ENCODE measurements at regions not wholly inside any gene's neighbourhood (a gene's known extent, or its start where the extent isn't known, plus 50 kb on each side); places are given as distances from the start of the nearest gene placed in this dataset.

GRCh38 chr2:21910832-21911507 lies 787.2 kb downstream of the TDRD15 start:
- no peak for DNase-seq

DNA sequence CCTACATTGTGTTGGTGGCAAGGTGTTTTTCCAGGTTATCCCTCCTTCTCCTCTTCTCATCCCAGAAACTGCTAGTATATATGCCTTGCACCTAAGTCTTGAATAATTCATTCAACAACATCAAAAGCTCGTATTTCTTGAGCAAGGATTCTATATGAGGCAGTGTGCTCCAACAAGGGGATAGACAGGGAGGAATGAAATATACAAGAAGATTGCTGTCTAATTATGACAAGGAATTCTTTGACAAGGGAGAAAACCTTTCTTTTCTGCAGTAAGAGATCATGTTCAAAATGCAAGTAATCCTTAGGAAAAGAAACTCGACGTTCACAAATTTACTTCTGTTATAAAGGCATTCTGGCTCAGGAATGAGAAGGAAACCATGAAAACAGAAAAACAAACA lies 788.6 kb downstream of the TDRD15 start:
- no peak for DNase-seq

GRCh38 chr2:21915201-21915600 lies 791.4 kb downstream of the TDRD15 start:
- no peak for DNase-seq

- no peak for DNase-seq
These were observed 793.3 kb downstream of the TDRD15 start for GRCh38 chr2:21916934-21917522.

GRCh38 chr2:21920721-21921120 lies 797.0 kb downstream of the TDRD15 start:
- no peak for DNase-seq

DNA sequence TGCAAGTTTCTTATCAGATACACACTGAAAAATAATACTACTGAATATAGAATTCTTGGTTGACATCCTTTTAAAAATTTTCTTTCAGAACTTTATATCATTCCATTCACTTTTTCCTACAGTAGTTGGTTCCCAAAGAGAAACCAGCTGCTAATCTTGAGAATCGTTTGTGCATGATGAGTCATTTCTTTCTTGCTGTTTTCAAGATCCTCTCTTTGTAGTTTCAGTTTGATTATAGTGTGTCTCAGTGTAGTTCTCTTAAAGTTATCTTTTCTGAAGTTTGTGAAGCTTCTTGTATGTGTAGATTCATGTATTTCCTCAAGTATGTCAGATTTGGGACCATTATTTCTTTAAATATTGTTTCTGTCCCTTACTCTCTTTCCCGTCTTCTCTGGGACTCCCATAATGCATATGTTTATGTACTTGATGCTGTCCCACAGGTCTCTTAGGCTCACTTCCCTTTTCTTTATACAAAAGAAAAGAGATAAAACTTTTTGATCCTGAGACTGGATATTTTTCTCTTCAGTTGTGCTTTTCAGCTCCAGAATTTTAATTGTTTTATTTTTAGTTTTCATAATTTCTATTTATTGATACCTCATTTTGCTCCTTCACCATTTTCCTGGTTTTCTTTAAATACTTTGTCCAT lies 801.0 kb downstream of the TDRD15 start:
- no peak for DNase-seq

GRCh38 chr2:21928292-21928691 lies 804.5 kb downstream of the TDRD15 start:
- no peak for DNase-seq

GRCh38 chr2:21930226-21930625 lies 806.5 kb downstream of the TDRD15 start:
- DNase-seq = no peak

DNA sequence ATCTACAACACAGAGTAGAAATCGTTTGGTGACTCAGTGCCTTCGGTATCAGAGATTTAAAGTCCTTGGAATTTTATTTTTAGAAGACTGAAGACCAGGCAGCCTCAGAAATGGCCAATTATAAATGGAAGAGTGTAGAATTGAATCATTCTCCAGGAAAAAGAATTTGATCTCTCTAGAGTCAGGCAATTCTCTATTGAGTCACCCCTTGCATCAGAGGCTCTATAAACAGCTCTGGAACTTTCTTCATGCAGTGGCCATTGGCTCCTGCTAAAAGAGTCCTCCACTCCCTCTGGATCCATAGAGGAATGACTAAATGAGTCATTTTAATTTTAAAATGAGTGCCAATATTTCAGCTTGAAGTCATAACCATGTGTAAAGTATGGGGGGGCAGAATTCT lies 816.2 kb downstream of the TDRD15 start:
- no peak for DNase-seq

GRCh38 chr2:21944536-21944935 lies 820.8 kb downstream of the TDRD15 start:
- DNase-seq = no peak

- DNase-seq = no peak
These were observed 821.9 kb downstream of the TDRD15 start for GRCh38 chr2:21945658-21946057.

GRCh38 chr2:21947046-21947445 lies 823.3 kb downstream of the TDRD15 start:
- DNase-seq = no peak

DNA sequence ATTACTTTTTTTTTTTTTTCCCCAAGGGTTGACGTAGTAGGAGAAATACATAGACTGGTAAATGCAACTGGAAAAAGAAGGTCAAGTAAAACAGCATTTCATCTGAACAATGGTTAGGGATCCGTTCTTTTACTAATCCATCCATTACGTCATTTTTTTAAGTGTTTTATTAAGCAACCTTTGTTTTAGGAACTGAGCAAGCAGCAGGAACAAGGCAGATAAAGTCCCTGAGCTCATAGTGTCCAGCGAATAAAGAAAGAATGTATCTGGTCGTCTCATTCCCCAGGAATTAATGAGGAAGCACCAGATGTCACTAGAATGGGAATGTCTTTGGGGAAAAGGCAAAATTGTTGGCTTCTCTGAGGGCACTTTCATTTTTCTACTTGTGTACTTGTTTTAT lies 842.4 kb downstream of the TDRD15 start:
- no peak for DNase-seq

DNA sequence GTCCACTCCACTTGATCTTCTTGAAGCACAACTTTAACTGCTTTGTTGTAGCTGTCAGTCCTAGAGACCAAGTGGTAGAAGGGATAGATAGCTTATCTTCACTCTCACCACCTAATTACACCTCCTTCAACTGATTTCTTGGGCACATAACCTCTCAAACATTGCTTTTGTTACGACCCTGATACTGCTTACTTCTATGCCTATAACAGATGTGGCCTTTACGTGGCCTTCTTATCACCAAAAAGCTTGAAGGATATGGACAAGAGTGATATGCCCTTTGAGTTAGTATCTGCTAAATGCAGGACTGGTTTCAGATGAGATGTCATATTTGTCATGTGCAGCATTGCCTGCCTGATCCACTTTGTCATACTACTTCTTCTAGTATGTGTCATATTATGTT lies 847.2 kb downstream of the TDRD15 start:
- no peak for DNase-seq

DNA sequence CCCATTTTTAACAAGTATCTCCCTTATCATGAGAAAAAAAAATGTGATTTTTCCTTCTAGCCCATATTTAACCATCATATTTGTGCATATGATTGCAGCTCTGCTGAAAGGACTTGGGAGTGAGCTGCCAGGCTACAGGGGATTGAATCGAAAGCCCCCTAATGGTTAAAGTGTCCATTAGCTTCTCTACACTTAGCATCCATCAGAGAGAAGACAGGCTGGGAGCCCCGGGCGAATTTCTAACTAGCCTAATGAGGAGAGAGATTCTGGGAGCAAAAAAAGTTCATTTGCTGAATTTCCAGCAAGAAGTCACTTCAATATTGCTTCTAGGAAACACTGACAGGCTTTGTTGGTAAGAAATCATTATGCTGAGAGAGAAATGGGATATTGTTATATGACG lies 848.8 kb downstream of the TDRD15 start:
- no peak for DNase-seq

- DNase-seq = no peak
These were observed 857.4 kb downstream of the TDRD15 start for GRCh38 chr2:21981127-21981526.

DNA sequence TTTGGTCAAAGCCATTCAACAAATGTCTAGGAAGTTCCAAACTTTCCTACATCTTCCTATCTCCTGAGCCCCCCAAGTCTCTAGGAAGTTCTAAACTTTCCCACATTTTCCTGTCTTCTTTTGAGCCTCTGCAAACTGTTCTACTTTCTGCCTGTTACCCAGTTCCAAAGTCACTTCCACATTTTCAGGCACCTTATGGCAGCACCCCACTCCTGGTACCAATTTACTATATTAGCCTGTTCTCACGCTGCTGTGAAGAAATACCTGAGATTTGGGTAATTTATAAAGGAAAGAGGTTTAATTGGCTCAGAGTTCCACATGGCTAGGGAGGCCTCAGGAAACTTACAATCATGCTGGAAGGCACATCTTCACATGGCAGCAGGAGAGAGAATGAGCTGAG lies 869.2 kb downstream of the TDRD15 start:
- DNase-seq = no peak

- no peak for DNase-seq
These were observed 872.6 kb downstream of the TDRD15 start for GRCh38 chr2:21996339-21996738.

GRCh38 chr2:21999522-21999921 lies 875.8 kb downstream of the TDRD15 start:
- no peak for DNase-seq

- no peak for DNase-seq
These were observed 878.3 kb downstream of the TDRD15 start for GRCh38 chr2:22002066-22002465.

DNA sequence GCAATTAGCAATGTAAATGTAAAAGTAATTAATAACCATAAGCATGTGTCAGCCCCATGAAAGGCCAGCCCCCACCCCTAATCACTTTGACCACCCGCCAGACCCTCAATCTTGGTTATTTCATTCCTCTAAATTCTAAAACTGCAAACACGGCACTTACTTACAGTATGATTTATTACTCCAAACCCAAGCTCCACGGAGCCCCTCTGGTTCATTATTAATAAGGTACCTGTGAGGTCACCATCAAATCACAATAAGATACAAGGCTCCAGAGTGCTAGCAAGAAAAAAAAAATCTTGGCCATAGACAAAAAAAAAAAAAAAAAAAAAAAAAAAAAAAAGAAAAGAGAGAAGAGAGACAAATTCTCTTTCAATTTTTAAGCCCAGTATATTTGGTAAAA lies 879.5 kb downstream of the TDRD15 start:
- DNase-seq = no peak

DNA sequence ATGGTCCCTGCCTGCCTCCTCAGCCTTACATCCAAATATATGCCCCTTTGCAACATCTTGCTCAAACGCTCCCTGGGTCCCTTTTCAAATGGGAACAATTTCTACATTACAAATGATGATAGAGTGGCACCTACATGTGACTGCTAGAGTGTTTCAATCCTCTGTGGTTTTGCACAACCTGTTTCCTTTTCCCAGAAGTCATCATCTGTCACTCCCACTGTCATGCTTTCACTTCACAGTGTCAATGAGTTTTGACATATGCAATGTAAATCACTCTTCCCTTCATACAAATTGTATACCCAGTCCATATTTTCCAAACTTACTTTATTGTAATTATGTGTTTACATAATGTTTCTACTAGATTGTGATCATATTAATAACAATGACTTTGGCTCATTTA lies 887.3 kb downstream of the TDRD15 start:
- DNase-seq = no peak

DNA sequence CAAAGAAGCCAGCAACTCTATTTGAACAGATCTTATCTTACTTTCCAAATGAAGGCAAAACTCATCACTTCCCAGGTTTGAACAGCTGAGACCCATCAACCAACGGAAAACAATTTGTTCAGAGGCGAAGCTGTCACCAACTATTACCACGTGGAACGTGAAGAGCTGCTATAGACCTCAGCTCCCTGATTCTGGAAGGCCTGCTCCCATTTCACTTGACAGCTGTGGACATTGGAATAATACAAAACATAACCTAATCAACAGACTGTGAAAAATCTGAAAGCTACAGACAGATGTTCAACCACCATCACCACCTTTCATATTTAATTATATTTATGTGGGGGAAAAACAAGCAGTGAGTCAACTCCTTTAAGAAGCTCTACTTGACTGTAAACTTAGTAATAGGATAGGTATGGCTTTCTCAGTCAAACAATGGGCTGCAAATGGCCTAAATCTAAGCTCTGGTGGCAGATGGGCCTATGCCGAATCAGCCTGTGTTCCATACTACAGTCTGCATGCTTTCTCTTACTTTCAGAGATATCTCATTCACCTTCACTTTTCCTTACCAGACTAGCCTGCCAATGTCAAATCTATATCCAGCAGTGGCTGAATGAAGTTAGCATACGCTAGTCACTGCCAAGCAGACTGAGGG lies 896.4 kb downstream of the TDRD15 start:
- no peak for DNase-seq

DNA sequence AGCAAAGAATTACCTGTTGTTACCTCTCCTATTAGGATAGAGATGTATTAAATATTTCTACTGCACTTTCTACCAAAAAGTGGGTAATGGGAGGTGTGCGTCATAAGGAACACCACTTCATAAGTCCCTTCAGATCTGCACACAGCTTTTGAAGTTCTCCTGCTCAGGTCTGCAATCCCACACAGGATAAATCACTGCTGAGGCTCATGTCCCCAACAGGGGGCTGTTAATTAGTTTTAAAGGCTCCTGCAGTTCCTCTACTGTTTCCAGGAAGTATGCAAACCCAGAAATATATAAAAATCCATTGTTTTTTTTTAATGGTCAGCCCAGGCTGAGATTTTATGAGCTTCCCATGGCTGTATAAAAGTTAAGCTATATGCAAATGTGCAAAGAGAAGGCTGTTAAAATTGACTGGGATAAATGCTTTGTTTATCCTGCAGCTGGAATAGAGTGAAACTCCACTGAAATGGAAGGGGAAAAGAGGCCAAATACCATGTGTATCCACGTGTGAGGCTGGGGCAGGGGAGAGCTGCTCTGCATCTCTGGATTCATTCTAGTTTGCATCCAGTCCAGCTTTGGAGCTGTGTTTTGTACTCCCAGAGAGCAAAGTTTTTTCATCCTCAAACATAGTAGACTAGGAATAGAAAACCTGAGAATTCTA lies 903.7 kb downstream of the TDRD15 start:
- no peak for DNase-seq

Data from SW 1271 (cell line).